ENCODE measurements at regions not wholly inside any gene's neighbourhood (a gene's known extent, or its start where the extent isn't known, plus 50 kb on each side); places are given as distances from the start of the nearest gene placed in this dataset.

DNA sequence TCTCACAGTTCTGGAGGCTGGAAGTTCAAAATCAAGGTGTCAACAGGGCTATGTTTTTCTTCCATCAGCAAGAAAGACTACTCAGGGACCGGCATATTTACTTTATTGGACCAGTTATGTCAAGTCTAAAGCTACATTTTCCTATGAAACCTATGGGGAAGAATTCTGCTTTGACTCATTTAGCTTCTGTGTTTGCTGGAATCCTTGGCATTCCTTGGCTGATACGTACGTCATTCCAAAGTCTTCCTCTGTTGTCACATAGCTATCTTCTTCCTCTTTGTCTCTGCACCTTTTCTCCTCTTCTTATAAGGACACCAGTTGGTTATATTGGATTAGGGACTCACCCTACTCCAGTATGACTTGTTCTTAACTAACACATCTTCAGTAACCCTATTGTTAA is 137.4 kb upstream of the FBXO11 start:
- H3K27me3 ChIP-seq (ENCODE audit: control insufficient read depth in 2 of 2, insufficient read depth in 2 of 2, low read length in 2 of 2) = no peaks in the 10 kb centered on the region; a peak in 1 of 5 replicates
- H2AFZ ChIP-seq (ENCODE audit: low read depth, low read length) = peak overlapping the region; percentile 88
- H3K9me3 ChIP-seq (replicated peaks; ENCODE audit: control insufficient read depth, insufficient read depth, low read depth, low read length) = no peaks in the 10 kb centered on the region
- no peak overlapping the region for H3K27ac ChIP-seq (ENCODE audit: extremely low read depth, low read depth, low read length)
- no peak overlapping the region for H3K4me3 ChIP-seq
- H3K4me2 ChIP-seq (ENCODE audit: insufficient read depth, low read length) = peak overlapping the region; percentile 48
- no peaks in the 10 kb centered on the region for H4K20me1 ChIP-seq (replicated peaks; ENCODE audit: control insufficient read depth, insufficient read depth, low read length)
- FAIRE-seq (peak; percentile 37), ATAC-seq (no peak), DNase-seq (ENCODE audit: extremely low read depth in 1 of 4, low spot score in 3 of 4) (no peak)
- H3K4me1 ChIP-seq (replicated peaks in 1 of 2; ENCODE audit: control insufficient read depth in 2 of 2, insufficient read depth in 2 of 2, low read length in 2 of 2) = no peaks in the 10 kb centered on the region; a peak in 1 of 5 replicates
- H3K9ac ChIP-seq (ENCODE audit: insufficient read depth in 1 of 2, low read depth in 2 of 2, low read length in 2 of 2) = no peak overlapping the region
- BruUV-seq (replicated peaks) = no TSS peak
- intact Hi-C loops (cut with micrococcal nuclease) (no loop called here), in situ Hi-C loops (cut with MboI) (no loop called here)
- ChIA-PET POLR2A (interaction anchor here (0.6 kb wide), 1 partner anchor 225 kb away, joined by 3 read pairs; no protein-coding TSS in a partner anchor), CTCF (ENCODE audit: low intra/inter-chr PET ratio) (no interaction called here)
- TF ChIP-seq, protein P1, sequence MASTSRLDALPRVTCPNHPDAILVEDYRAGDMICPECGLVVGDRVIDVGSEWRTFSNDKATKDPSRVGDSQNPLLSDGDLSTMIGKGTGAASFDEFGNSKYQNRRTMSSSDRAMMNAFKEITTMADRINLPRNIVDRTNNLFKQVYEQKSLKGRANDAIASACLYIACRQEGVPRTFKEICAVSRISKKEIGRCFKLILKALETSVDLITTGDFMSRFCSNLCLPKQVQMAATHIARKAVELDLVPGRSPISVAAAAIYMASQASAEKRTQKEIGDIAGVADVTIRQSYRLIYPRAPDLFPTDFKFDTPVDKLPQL (IDR thresholded peaks at IDR 0.05; ENCODE audit: extremely low read depth, insufficient read length) = no peak
- TF ChIP-seq ZNF384 (IDR thresholded peaks at IDR 0.05; ENCODE audit: low read depth, low read length) = 0 out of 2 replicates have a peak, but pooled peaks have one; percentile 62
- 13% methylated on average over 3 of the region's 3 CpGs for WGBS (ENCODE audit: insufficient coverage, low coverage, missing lambda C conversion rate)
- no peaks in the 10 kb centered on the region for H3K9me1 ChIP-seq (ENCODE audit: control insufficient read depth, insufficient read depth, low read length)
- H3K36me3 ChIP-seq (ENCODE audit: control insufficient read depth, insufficient read depth, low read length) = no peaks in the 10 kb centered on the region
- H3K79me2 ChIP-seq (ENCODE audit: control insufficient read depth, insufficient read depth, low read length) = no peaks in the 10 kb centered on the region

DNA sequence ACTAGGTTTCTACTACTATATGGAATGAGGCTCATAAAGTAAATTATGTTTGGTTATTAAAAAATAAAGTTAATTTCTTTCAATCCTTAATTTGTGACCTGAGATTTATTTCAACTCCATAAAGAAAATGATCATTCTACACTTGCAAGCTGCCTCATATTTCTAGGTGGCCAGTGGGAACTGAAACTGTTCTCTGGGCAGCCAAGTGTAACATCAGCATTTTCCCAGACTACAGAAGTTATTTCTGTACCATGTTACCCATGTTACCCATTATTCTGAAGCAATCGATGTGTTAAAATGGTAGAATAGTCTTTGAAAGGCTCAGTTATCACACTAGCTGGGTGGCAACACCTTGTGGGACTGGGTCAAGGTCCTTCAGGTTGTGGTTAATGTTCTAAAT is 139.3 kb upstream of the FBXO11 start:
- intact Hi-C loops (cut with micrococcal nuclease) (no loop called here), in situ Hi-C loops (cut with MboI) (no loop called here)
- Histone ChIP-seq H2AFZ (ENCODE audit: low read depth, low read length) (no peak overlapping the region), H3K4me2 (ENCODE audit: insufficient read depth, low read length) (no peak overlapping the region), H3K27me3 (ENCODE audit: control insufficient read depth in 2 of 2, insufficient read depth in 2 of 2, low read length in 2 of 2) (no peaks in the 10 kb centered on the region; a peak in 1 of 5 replicates), H4K20me1 (replicated peaks; ENCODE audit: control insufficient read depth, insufficient read depth, low read length) (no peaks in the 10 kb centered on the region), H3K79me2 (ENCODE audit: control insufficient read depth, insufficient read depth, low read length) (no peaks in the 10 kb centered on the region), H3K9ac (ENCODE audit: insufficient read depth in 1 of 2, low read depth in 2 of 2, low read length in 2 of 2) (no peak overlapping the region), H3K27ac (ENCODE audit: extremely low read depth, low read depth, low read length) (no peak overlapping the region), H3K9me1 (ENCODE audit: control insufficient read depth, insufficient read depth, low read length) (no peaks in the 10 kb centered on the region), H3K4me1 (replicated peaks in 1 of 2; ENCODE audit: control insufficient read depth in 2 of 2, insufficient read depth in 2 of 2, low read length in 2 of 2) (no peaks in the 10 kb centered on the region; a peak in 1 of 5 replicates), H3K36me3 (ENCODE audit: control insufficient read depth, insufficient read depth, low read length) (no peaks in the 10 kb centered on the region), H3K4me3 (no peak overlapping the region), H3K9me3 (replicated peaks; ENCODE audit: control insufficient read depth, insufficient read depth, low read depth, low read length) (no peaks in the 10 kb centered on the region)
- no TSS peak for BruUV-seq (replicated peaks)
- DNase-seq (ENCODE audit: extremely low read depth in 1 of 4, low spot score in 3 of 4) = no peak
- FAIRE-seq = no peak
- WGBS (ENCODE audit: insufficient coverage, low coverage, missing lambda C conversion rate) = 13% methylated on average over 1 of the region's 1 CpG
- ATAC-seq = no peak
- ChIA-PET CTCF (ENCODE audit: low intra/inter-chr PET ratio) (no interaction called here), POLR2A (no interaction called here)
- no peak for TF ChIP-seq ZNF589 (CRISPR knock-in tag; IDR thresholded peaks at IDR 0.05; ENCODE audit: low read depth)
- no peak for TF ChIP-seq NFE2L1 (tag; IDR thresholded peaks at IDR 0.05; ENCODE audit: borderline replicate concordance, low read depth)
- TF ChIP-seq TBL1XR1 (IDR thresholded peaks at IDR 0.05; ENCODE audit: low read length in 2 of 2) = no peak
- TF ChIP-seq NBN (IDR thresholded peaks at IDR 0.05; ENCODE audit: low read depth) = no peak
- no peak for TF ChIP-seq CSDE1 (IDR thresholded peaks at IDR 0.05)
- no peak for TF ChIP-seq TAF9B (IDR thresholded peaks at IDR 0.05; ENCODE audit: partially characterized antibody)
- TF ChIP-seq, protein P2, sequence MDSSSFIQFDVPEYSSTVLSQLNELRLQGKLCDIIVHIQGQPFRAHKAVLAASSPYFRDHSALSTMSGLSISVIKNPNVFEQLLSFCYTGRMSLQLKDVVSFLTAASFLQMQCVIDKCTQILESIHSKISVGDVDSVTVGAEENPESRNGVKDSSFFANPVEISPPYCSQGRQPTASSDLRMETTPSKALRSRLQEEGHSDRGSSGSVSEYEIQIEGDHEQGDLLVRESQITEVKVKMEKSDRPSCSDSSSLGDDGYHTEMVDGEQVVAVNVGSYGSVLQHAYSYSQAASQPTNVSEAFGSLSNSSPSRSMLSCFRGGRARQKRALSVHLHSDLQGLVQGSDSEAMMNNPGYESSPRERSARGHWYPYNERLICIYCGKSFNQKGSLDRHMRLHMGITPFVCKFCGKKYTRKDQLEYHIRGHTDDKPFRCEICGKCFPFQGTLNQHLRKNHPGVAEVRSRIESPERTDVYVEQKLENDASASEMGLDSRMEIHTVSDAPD (CRISPR knock-in tag; IDR thresholded peaks at IDR 0.05) = no peak
- TF ChIP-seq RBM14 (IDR thresholded peaks at IDR 0.05; ENCODE audit: borderline replicate concordance, insufficient read depth, low read depth, low read length) = no peak
- TF ChIP-seq SAFB2 (IDR thresholded peaks at IDR 0.05; ENCODE audit: borderline replicate concordance, low read depth, low read length, severe bottlenecking) = no peak
- no peak for TF ChIP-seq PTTG1 (tag; IDR thresholded peaks at IDR 0.05; ENCODE audit: low read depth)
- TF ChIP-seq DMBX1 (CRISPR knock-in tag; IDR thresholded peaks at IDR 0.05; ENCODE audit: borderline replicate concordance) = no peak

Measured in K562 (cell line).